ENCODE measurements at regions not wholly inside any gene's neighbourhood (a gene's known extent, or its start where the extent isn't known, plus 50 kb on each side); places are given as distances from the start of the nearest gene placed in this dataset.

DNA sequence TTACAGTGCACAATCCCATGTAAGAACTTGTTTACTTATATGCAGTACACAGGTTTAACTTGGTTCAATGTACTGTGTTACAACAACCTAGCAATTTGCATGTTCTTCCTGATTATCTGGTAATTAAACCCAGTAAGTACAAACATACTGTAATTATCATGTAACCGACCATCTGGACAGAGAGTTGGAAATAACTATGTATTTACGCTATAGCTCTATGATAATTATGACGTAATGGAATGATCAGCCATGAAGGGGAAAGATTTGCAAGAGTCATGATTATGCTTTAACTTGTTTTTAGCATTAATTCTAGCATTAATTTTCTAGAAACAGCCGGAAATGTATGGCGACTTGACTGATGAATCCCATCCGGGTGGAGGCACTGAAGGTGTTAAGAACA lies 74.8 kb upstream of the SALL1 start:
- FAIRE-seq: no peak

DNA sequence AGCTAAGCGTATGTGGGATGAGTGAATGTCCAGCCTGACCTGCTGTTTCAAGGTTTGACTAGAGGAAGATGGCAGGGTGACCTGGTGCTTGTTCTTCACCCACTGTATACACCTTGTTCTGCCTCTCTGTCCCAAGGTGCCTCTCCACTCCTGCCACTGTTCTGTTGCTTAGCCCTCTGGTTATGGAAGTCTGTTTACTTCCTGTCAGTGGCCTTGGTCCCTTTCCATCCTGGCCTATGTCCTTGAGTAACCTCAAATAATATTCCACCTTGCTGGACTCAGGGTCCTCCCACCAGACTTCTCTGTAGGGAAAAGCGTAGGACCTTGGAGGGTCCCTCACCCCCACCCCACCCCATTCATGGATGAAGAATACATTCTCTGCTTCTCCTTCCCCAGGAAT lies 73.2 kb upstream of the SALL1 start:
- no peak for FAIRE-seq

- no peak for FAIRE-seq
These were observed 70.9 kb upstream of the SALL1 start for GRCh38 chr16:51222016-51222415.

- no peak for FAIRE-seq
These were observed 60.1 kb upstream of the SALL1 start for GRCh38 chr16:51211148-51211547.

- no peak for FAIRE-seq
These were observed 59.0 kb upstream of the SALL1 start for GRCh38 chr16:51210087-51210486.

DNA sequence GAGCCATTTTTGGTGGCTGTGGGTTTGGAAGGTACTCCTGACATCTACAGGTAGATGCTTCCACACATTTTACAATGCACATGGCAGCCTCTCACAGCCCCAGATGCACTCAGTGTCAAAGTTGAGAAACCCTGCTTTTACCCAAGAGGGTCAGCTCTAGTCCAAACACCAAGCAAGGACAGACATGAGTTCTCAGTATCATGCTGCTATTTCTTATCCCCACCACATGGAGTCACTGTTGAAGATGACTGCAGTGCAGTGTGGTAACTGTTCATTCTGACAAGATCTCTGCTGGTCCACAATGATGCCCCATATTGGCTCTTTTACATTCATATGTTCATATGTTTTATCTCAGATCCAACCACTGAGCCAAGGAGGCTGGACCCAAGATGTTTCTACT lies 50.5 kb upstream of the SALL1 start:
- no peak for FAIRE-seq

Data from A204.1 (cell line).